MM.1S (cell line): ENCODE measurements at regions not wholly inside any gene's neighbourhood (a gene's known extent, or its start where the extent isn't known, plus 50 kb on each side); places are given as distances from the start of the nearest gene placed in this dataset.

Experiments
- EZH2 ChIP-seq: fragments of 300-600 bp; sonication (generic); optimal IDR thresholded peaks from 2 replicates; pipeline ENCODE3; 2017; ENCODE audit warnings: low read depth, mild to moderate bottlenecking, antibody characterized with exemption, low read length, mixed read lengths
- EZH2phosphoT487 ChIP-seq: fragments of 300-600 bp; sonication (generic); IDR thresholded peaks from 2 replicates; pipeline ENCODE4 v1.6.1; 2018; ENCODE audit warnings: antibody characterized with exemption, low read length
- TF ChIP-seq, protein P1 (sequence below): fragments of 300-600 bp; sonication (generic); IDR thresholded peaks from 2 replicates; pipeline ENCODE4 v1.5.1; 2016; ENCODE audit warnings: antibody characterized with exemption, low read length, mixed read lengths

GRCh38 chr15:70432924-70433495 is 330.3 kb downstream of the UACA start:
- TF ChIP-seq, protein P1, sequence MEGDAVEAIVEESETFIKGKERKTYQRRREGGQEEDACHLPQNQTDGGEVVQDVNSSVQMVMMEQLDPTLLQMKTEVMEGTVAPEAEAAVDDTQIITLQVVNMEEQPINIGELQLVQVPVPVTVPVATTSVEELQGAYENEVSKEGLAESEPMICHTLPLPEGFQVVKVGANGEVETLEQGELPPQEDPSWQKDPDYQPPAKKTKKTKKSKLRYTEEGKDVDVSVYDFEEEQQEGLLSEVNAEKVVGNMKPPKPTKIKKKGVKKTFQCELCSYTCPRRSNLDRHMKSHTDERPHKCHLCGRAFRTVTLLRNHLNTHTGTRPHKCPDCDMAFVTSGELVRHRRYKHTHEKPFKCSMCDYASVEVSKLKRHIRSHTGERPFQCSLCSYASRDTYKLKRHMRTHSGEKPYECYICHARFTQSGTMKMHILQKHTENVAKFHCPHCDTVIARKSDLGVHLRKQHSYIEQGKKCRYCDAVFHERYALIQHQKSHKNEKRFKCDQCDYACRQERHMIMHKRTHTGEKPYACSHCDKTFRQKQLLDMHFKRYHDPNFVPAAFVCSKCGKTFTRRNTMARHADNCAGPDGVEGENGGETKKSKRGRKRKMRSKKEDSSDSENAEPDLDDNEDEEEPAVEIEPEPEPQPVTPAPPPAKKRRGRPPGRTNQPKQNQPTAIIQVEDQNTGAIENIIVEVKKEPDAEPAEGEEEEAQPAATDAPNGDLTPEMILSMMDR: no peak
- TF ChIP-seq EZH2 (no peak), EZH2phosphoT487 (no peak)
